GM20000 (cell line): ENCODE measurements at regions not wholly inside any gene's neighbourhood (a gene's known extent, or its start where the extent isn't known, plus 50 kb on each side); places are given as distances from the start of the nearest gene placed in this dataset.
A peak's percentile ranks its signal among the peaks of the same experiment; 100 is the strongest.

Experiments
- DNase-seq: peaks from one replicate; pipeline ENCODE4 v3.0.0; 2012; ENCODE audit warnings: low spot score
- CTCF ChIP-seq: IDR thresholded peaks from 2 replicates; pipeline ENCODE4 v1.5.1; 2012; ENCODE audit warnings: mild to moderate bottlenecking, control low read depth; ENCODE audit errors: extremely low read depth, missing control alignments

GRCh38 chr1:184854496-184855140, 100.0 kb upstream of the EDEM3 start:
- no peak for TF ChIP-seq CTCF
- DNase-seq: no peak

GRCh38 chr1:184854036-184854435, 99.4 kb upstream of the EDEM3 start:
- TF ChIP-seq CTCF: no peak
- DNase-seq: no peak

- no peak for DNase-seq
- TF ChIP-seq CTCF: no peak
These were observed 97.4 kb upstream of the EDEM3 start for GRCh38 chr1:184851822-184852746.

- DNase-seq: peak; percentile 31
- no peak for TF ChIP-seq CTCF
These were observed 89.3 kb upstream of the EDEM3 start for GRCh38 chr1:184843732-184844495.

GRCh38 chr1:184840596-184840995, 85.9 kb upstream of the EDEM3 start:
- DNase-seq: no peak
- TF ChIP-seq CTCF: no peak

- no peak for TF ChIP-seq CTCF
- no peak for DNase-seq
These were observed 83.9 kb upstream of the EDEM3 start for GRCh38 chr1:184838504-184838951.
